Colonic mucosa (tissue), 4 donors: ENCODE measurements at regions not wholly inside any gene's neighbourhood (a gene's known extent, or its start where the extent isn't known, plus 50 kb on each side); places are given as distances from the start of the nearest gene placed in this dataset.

Experiments
- DNase-seq: peaks from one replicate; pipeline ENCODE4 v3.0.0-alpha.2; 2020
- H3K27ac ChIP-seq: fragments of 200-600 bp; one replicate; pipeline ENCODE4 v1.8.0; 2021
- H3K27me3 ChIP-seq: fragments of 200-600 bp; one replicate; pipeline ENCODE4 v1.8.0; 2021
- H3K36me3 ChIP-seq: fragments of 200-600 bp; one replicate; pipeline ENCODE4 v1.8.0; 2021
- H3K4me1 ChIP-seq: fragments of 200-600 bp; one replicate; pipeline ENCODE4 v1.8.0; 2021; ENCODE audit warnings: mild to moderate bottlenecking
- H3K4me3 ChIP-seq: fragments of 200-600 bp; one replicate; pipeline ENCODE4 v1.8.0; 2021
- H3K9ac ChIP-seq, 2 donors: one replicate each; pipeline ENCODE4 v1.7.0; 2013; ENCODE audit warnings: control low read depth in 2 of 2, low read depth in 2 of 2, low read length in 2 of 2
- H3K9me3 ChIP-seq: fragments of 200-600 bp; one replicate; pipeline ENCODE4 v1.8.0; 2021
- intact Hi-C: fragments of 100-400 bp; cut with DNase I; formaldehyde crosslinking; loops from one replicate; pipeline ENCODE4 v1.14.1; 2022
- TF ChIP-seq, protein P1 (sequence below): fragments of 200-600 bp; IDR thresholded peaks from one replicate; pipeline ENCODE4 v1.8.0; 2022; ENCODE audit warnings: antibody characterized with exemption, mild to moderate bottlenecking
- donor health status: healthy.
- donor health status: DM: no; HTN: no; CAD: no.
- donor health status: DM: no; HTN: no; CAD: no.

DNA sequence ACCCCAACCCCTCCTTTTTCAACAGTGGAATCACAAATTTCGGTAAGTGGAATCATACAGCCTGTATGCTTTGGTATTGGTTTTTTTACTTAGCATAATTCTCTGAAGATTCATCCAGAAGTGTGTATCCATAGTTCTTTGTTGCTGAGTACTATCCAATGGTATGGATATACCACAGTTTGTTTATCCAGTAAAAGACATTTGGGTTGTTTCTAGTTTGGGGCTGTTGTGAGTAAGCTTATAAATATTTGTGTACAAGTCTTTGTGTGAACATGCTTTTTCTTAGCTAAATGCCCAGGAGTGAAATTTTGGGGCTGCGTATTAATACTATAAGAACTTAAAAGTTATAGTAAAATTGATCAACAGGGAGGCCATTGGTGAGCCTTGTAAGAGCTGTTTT, 57.5 kb upstream of the GC start:
- Histone ChIP-seq H3K4me3 (no peak overlapping the region), H3K36me3 (no peaks in the 10 kb centered on the region), H3K27me3 (no peaks in the 10 kb centered on the region), H3K27ac (no peak overlapping the region), H3K4me1 (no peaks in the 10 kb centered on the region), H3K9me3 (no peaks in the 10 kb centered on the region), H3K9ac (no peak overlapping the region)
- no peak for DNase-seq
- intact Hi-C loops, result no loop called here
- TF ChIP-seq, protein P1, sequence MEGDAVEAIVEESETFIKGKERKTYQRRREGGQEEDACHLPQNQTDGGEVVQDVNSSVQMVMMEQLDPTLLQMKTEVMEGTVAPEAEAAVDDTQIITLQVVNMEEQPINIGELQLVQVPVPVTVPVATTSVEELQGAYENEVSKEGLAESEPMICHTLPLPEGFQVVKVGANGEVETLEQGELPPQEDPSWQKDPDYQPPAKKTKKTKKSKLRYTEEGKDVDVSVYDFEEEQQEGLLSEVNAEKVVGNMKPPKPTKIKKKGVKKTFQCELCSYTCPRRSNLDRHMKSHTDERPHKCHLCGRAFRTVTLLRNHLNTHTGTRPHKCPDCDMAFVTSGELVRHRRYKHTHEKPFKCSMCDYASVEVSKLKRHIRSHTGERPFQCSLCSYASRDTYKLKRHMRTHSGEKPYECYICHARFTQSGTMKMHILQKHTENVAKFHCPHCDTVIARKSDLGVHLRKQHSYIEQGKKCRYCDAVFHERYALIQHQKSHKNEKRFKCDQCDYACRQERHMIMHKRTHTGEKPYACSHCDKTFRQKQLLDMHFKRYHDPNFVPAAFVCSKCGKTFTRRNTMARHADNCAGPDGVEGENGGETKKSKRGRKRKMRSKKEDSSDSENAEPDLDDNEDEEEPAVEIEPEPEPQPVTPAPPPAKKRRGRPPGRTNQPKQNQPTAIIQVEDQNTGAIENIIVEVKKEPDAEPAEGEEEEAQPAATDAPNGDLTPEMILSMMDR, result no peak

DNA sequence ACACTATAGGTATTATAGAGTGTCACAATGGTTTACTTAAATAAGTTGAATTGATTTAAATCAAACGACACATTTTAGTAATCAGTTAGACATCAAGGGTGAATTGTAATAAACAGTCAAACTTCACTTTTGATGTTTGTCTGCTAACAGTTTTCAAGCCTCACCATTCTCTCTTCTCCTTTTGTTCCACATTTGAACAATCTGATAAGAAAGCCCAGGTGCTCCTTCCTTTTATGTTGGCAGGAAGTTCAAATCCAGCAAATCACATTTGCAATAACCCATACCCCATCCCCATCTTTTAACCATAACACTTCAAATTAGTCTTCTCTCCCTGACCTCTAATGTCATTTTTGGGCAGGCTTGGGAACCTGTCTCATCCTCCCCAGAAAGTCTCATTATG, 63.4 kb upstream of the GC start:
- DNase-seq, result no peak
- Histone ChIP-seq H3K9ac (no peak overlapping the region), H3K4me3 (no peak overlapping the region), H3K36me3 (no peaks in the 10 kb centered on the region), H3K27ac (no peak overlapping the region), H3K4me1 (no peaks in the 10 kb centered on the region), H3K27me3 (no peaks in the 10 kb centered on the region), H3K9me3 (no peaks in the 10 kb centered on the region)
- TF ChIP-seq, protein P1, result no peak
- intact Hi-C loops, result no loop called here

DNA sequence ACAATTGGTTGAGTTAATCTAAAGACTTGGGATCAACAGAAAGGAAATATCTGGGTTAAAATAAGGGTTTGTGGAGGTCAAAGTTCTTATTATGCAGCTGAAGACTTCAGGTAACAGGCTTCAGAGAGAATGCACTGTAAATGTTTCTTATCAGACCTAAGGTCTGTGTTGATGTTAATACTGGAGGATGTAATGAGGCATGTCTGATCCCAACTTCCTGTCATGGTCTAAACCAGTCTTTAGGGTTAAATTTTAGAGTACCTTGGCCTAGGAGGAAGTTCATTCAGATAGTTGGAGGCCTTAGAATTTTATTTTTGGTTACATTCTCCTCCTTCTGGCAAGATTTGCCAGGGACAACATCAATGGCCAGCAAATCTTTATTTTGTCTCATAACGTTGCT, 72.1 kb upstream of the GC start:
- H3K4me1 ChIP-seq, result no peaks in the 10 kb centered on the region
- intact Hi-C loops, result no loop called here
- TF ChIP-seq, protein P1, result no peak
- no peak overlapping the region for H3K27ac ChIP-seq
- H3K9ac ChIP-seq, result no peak overlapping the region
- no peaks in the 10 kb centered on the region for H3K27me3 ChIP-seq
- no peak for DNase-seq
- H3K36me3 ChIP-seq, result no peaks in the 10 kb centered on the region
- no peak overlapping the region for H3K4me3 ChIP-seq
- H3K9me3 ChIP-seq, result no peaks in the 10 kb centered on the region

- H3K27ac ChIP-seq, result no peak overlapping the region
- H3K4me1 ChIP-seq, result no peaks in the 10 kb centered on the region
- no peak for DNase-seq
- no peaks in the 10 kb centered on the region for H3K9me3 ChIP-seq
- TF ChIP-seq, protein P1, result no peak
- no peaks in the 10 kb centered on the region for H3K36me3 ChIP-seq
- intact Hi-C loops, result no loop called here
- no peaks in the 10 kb centered on the region for H3K27me3 ChIP-seq
- H3K4me3 ChIP-seq, result no peak overlapping the region
- H3K9ac ChIP-seq, result no peak overlapping the region
Measured at GRCh38 chr4:71857713-71858451, 74.0 kb upstream of the GC start.

GRCh38 chr4:71860643-71861042, 76.8 kb upstream of the GC start:
- H3K27me3 ChIP-seq, result no peaks in the 10 kb centered on the region
- H3K4me3 ChIP-seq, result no peak overlapping the region
- DNase-seq, result no peak
- no peaks in the 10 kb centered on the region for H3K36me3 ChIP-seq
- TF ChIP-seq, protein P1, result no peak
- H3K9me3 ChIP-seq, result no peaks in the 10 kb centered on the region
- H3K9ac ChIP-seq, result no peak overlapping the region
- intact Hi-C loops, result no loop called here
- no peaks in the 10 kb centered on the region for H3K4me1 ChIP-seq
- H3K27ac ChIP-seq, result no peak overlapping the region
